ENCODE measurements at regions not wholly inside any gene's neighbourhood (a gene's known extent, or its start where the extent isn't known, plus 50 kb on each side); places are given as distances from the start of the nearest gene placed in this dataset.

- no peak for TF ChIP-seq POLR2A (IDR thresholded peaks at IDR 0.05)
- no peak for TF ChIP-seq CTCF (IDR thresholded peaks at IDR 0.05)
- DNase-seq, result no peak
- H3K4me1 ChIP-seq, result no peaks in the 10 kb centered on the region
- 62 to 65% methylated on average over 3 of the region's 3 CpGs for WGBS, 2 donors
- H3K36me3 ChIP-seq, result no peaks in the 10 kb centered on the region
- intact Hi-C loops (cut with DNase I), result no loop called here
- no peak overlapping the region for H3K27ac ChIP-seq
- H3K4me3 ChIP-seq (replicated peaks in 1 of 3), result no peak overlapping the region
- no peaks in the 10 kb centered on the region for H3K27me3 ChIP-seq
- no peaks in the 10 kb centered on the region for H3K9me3 ChIP-seq
Measured at GRCh38 chr5:86951761-86952160, 315.9 kb upstream of the RASA1 start.

- Histone ChIP-seq H3K36me3 (no peaks in the 10 kb centered on the region), H3K4me1 (no peaks in the 10 kb centered on the region), H3K27ac (no peak overlapping the region), H3K4me3 (replicated peaks in 1 of 3) (no peak overlapping the region), H3K9me3 (no peaks in the 10 kb centered on the region), H3K27me3 (no peaks in the 10 kb centered on the region)
- intact Hi-C loops (cut with DNase I), result no loop called here
- DNase-seq, result no peak
- 91 to 97% methylated on average over 1 of the region's 1 CpG for WGBS, 2 donors
- TF ChIP-seq POLR2A (IDR thresholded peaks at IDR 0.05), result no peak
- TF ChIP-seq CTCF (IDR thresholded peaks at IDR 0.05), result no peak
Measured at GRCh38 chr5:86964889-86965288, 302.8 kb upstream of the RASA1 start.

- 7 to 8% methylated on average over 4 of the region's 4 CpGs for WGBS, 2 donors
- intact Hi-C loops (cut with DNase I), result no loop called here
Measured at GRCh38 chr5:86968301-86968753, 299.4 kb upstream of the RASA1 start.

GRCh38 chr5:86970361-86970760, 297.3 kb upstream of the RASA1 start:
- H3K4me1 ChIP-seq, result no peaks in the 10 kb centered on the region
- H3K9me3 ChIP-seq, result no peaks in the 10 kb centered on the region
- no peak overlapping the region for H3K27ac ChIP-seq
- no peak for DNase-seq
- H3K36me3 ChIP-seq, result no peaks in the 10 kb centered on the region
- no peaks in the 10 kb centered on the region for H3K27me3 ChIP-seq
- intact Hi-C loops (cut with DNase I), result no loop called here
- H3K4me3 ChIP-seq (replicated peaks in 1 of 3), result no peak overlapping the region
- TF ChIP-seq POLR2A (IDR thresholded peaks at IDR 0.05) (no peak), CTCF (IDR thresholded peaks at IDR 0.05) (no peak)
- 82 to 89% methylated on average over 3 of the region's 3 CpGs for WGBS, 2 donors

More at GRCh38 chr5:86968301-86968753, 299.4 kb upstream of the RASA1 start:
- Histone ChIP-seq H3K27me3 (no peaks in the 10 kb centered on the region), H3K4me1 (no peaks in the 10 kb centered on the region), H3K9me3 (no peaks in the 10 kb centered on the region), H3K27ac (peak overlapping the region in 1 of 3 donors; percentile 15), H3K36me3 (no peaks in the 10 kb centered on the region), H3K4me3 (replicated peaks in 1 of 3) (no peak overlapping the region)
- peak; percentile 40 to 42 for DNase-seq
- TF ChIP-seq POLR2A (IDR thresholded peaks at IDR 0.05), result no peak
- TF ChIP-seq CTCF (IDR thresholded peaks at IDR 0.05), result peak in 3 of 6 experiments; percentile 55 to 71 (median 64)

GRCh38 chr5:86971034-86971571, 296.6 kb upstream of the RASA1 start:
- 18 to 19% methylated on average over 4 of the region's 4 CpGs for WGBS, 2 donors
- no peak overlapping the region for H3K27ac ChIP-seq

More at GRCh38 chr5:86971034-86971571, 296.6 kb upstream of the RASA1 start:
- intact Hi-C loops (cut with DNase I), result no loop called here
- no peak overlapping the region for H3K4me3 ChIP-seq (replicated peaks in 1 of 3)
- no peaks in the 10 kb centered on the region for H3K9me3 ChIP-seq
- no peaks in the 10 kb centered on the region for H3K27me3 ChIP-seq
- TF ChIP-seq POLR2A (IDR thresholded peaks at IDR 0.05), result no peak
- peak in 3 of 6 experiments; percentile 31 to 34 (median 32) for TF ChIP-seq CTCF (IDR thresholded peaks at IDR 0.05)
- no peaks in the 10 kb centered on the region for H3K36me3 ChIP-seq
- no peak for DNase-seq
- no peaks in the 10 kb centered on the region for H3K4me1 ChIP-seq

All from thyroid gland (tissue), 4 donors.